NCI-H2029 (cell line): ENCODE measurements at regions not wholly inside any gene's neighbourhood (a gene's known extent, or its start where the extent isn't known, plus 50 kb on each side); places are given as distances from the start of the nearest gene placed in this dataset.
"Not testable (repeated sequence)": the region's sequence is repeated elsewhere in the genome, so short reads cannot be mapped to it uniquely, and the experiment has no call there.

ENCODE experiments used
- DNase-seq: peaks from one replicate; lab custom pipeline; 2025; lab: John Stamatoyannopoulos, UW

- no peak for DNase-seq
These were observed 520.1 kb upstream of the SYT4 start for GRCh38 chr18:43797347-43797746.

GRCh38 chr18:43800584-43800983, 523.3 kb upstream of the SYT4 start:
- peak; percentile 24 for DNase-seq

GRCh38 chr18:43805646-43806194, 528.4 kb upstream of the SYT4 start:
- DNase-seq: peak; percentile 42

- no peak for DNase-seq
These were observed 535.3 kb upstream of the SYT4 start for GRCh38 chr18:43812627-43813026.

- DNase-seq: no peak
These were observed 542.1 kb upstream of the SYT4 start for GRCh38 chr18:43819397-43819796.

DNA sequence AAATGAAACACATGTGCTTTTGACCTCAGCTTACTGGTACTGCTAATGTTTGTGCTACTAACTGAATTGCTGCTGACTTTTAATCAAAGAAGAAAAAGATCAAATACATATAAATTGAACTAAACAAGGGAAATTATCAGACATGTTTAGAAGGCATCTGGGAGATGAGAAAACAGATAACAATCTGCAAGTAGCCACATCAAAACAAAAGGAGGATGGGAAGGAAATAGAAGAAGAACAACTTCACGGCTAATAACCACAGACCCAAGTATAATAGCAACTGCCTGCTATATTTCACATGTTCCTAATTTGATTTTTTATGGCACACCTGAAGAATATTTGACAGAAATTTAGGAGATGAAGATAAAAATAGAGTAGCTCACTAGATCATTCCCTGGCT, 542.6 kb upstream of the SYT4 start:
- DNase-seq: no peak

DNA sequence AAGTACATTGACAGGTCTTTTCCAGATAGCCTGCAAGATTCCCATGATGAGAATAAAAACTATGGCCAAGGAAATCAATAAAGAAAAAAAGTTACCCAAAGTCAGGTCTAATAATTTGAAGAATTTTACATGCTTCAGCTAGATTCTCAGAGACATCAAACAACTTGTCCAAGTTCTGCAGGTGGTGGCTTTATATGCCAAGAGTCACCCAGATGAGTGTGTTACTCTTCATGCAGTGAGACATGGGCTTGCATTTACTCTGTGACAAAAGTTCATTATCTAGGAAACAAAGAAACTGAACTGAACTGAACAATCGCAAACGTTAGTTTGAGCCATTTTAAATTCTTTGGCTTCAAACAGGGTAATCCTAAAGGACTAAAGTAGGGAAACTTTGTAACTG, 548.5 kb upstream of the SYT4 start:
- no peak for DNase-seq

GRCh38 chr18:43826215-43826614, 548.9 kb upstream of the SYT4 start:
- no peak for DNase-seq

DNA sequence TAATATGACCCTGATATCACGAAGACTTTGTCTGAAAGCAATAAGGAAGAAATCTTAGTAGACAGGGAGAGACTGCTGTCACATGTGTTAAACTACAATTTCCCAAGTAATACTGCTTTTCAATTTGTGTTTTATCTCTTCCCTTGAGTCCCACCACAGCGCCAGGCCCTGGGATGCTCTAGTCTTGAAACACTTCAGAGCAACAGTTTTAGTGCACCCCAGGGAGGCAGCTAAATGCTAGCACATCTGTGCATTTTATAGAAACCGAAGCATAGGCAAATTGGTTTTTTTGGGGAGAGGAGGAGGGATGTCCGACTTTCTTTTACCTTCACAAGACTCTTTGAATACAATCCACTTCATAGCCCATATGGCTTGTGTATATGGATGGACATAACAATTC, 550.0 kb upstream of the SYT4 start:
- no peak for DNase-seq

GRCh38 chr18:43830303-43830702, 553.0 kb upstream of the SYT4 start:
- no peak for DNase-seq

DNA sequence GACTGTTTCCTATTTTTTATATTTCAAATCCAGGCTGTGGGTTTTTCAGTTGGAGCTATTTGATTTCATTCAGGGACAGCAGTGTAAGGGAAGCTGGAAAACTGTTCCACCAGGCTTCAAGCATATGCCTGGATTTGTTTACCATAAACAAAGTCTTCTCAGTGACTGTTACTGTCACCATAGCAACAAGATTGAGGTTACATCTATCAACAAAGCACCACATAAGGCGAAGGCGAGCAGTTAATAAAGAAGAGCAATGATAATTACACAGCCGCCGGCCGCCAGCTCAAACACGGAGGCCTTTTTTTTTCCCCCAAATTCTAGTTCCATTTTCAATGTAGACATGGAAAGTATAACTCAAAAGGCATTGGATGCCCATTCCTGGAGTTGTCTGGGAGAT, 553.7 kb upstream of the SYT4 start:
- DNase-seq: peak; percentile 5

DNA sequence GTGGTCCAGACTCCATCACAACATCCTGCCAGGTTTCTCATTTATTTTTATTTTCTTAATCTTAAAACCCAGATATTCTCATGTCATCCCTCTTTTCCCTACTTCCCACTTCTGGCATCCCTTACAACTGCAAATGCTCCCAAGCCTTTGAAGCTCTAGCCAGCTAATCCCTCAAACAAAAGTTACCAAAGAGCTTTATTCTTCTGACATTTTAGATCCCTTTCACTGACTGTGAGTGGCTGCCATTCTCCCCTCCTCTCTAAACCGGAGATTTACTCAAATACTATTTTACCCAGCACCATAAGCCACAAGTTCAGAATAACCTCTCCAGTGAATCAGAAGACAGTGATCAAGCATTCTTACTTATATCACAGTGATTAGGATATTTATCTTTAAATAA, 569.0 kb upstream of the SYT4 start:
- no peak for DNase-seq

DNA sequence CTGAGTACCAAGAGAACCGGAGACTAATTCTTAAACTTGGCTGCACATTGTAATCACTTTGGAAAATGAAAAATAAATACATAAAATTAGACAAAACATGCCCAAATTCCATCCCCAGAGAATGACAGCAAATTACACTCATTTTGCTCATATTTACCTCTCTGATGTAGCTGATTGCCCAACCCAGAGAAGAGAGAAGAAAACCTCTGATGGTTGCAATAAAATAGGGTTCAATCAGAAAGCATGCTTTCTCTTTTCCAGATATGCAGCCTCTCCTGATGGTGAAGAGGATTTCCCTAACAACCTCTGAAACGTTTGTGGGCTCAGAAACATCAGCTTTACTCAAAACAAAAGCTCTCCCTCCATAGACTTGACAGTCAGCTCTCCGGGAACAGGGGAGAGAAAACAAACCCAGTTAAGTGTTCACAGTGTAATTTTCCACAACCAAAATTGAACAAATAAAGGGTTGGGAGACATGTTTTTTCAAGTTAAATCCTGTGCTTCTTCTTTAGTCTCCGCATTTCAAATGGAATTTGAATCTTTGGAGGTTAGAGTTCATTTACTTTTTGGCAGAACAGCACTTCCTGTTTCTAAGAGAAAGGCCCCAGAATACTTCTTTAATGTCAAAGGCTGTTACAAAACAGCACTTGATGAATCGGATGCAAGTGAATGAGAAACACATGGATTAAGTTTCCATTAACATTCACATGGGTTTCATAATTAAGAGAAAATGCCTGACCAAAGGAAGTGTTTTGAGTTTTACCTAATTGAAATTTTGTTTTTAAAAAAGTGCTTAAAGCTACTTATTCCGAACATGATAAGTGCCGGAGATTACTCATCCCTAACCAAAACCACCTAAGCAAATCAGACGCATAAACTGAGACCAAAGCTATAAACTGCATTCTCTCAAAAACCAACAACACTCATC, 570.1 kb upstream of the SYT4 start:
- DNase-seq: no peak

- DNase-seq: not testable (repeated sequence)
These were observed 572.5 kb upstream of the SYT4 start for GRCh38 chr18:43849831-43850230.

- DNase-seq: no peak
These were observed 578.1 kb upstream of the SYT4 start for GRCh38 chr18:43855376-43855775.

- no peak for DNase-seq
These were observed 585.9 kb upstream of the SYT4 start for GRCh38 chr18:43863180-43863579.

DNA sequence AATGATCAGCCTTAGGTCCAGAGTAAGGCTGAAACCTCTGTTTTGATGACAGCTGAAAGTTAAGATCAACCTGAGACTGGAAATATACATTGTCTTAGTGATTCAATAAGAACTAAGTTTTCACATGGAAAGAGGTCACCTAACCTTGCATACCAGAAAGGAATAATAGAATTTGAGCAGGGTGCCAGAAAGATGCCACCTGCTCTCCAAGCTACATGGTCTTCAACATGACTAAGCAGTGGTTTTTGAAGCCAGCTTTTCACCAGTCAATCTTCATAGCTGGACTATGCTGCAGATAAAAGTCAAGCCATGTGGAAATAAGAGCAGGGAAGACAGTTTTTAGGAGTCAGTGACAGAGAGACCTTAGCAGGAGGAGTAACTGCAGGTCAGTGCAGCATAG, 589.4 kb upstream of the SYT4 start:
- DNase-seq: no peak

- DNase-seq: no peak
These were observed 591.3 kb upstream of the SYT4 start for GRCh38 chr18:43868497-43868995.

- DNase-seq: peak; percentile 13
These were observed 592.2 kb upstream of the SYT4 start for GRCh38 chr18:43869451-43870008.

DNA sequence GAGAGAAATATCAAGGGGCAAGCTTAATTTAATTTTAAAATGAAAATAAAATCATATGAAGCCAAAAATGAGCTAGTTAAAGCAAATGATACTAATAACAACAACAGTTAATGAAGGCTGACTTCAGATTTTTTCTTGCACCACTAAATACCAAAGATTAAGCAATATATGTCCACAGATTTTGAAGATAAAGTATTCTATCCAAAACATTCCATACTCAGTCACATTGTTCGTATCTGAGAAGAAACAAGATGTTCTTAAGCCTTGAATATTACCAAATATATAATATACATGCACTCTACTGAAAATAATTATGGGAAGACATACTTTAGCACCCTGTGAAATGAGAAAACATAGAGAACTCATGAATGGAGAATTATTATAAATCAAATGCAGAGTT, 593.3 kb upstream of the SYT4 start:
- DNase-seq: no peak

DNA sequence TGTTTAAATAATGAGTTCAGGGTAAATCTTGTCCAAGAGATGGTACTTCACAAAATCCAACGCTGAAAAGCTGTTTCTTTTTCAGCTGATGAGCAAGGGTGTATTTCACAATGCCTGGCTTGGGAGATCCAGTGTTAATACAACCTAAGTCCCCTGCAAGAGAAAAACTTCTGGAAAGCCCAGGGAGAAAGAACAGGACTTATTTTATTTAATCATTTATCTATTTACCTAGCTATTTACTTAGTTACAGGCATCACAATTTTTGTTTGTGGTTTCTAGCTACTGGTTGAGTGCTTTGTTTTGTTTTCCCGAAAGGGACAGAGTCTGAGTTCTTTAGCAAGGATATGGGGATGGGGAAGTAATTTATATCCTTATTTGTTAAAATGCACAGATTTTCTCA, 598.2 kb upstream of the SYT4 start:
- DNase-seq: no peak

- no peak for DNase-seq
These were observed 599.0 kb upstream of the SYT4 start for GRCh38 chr18:43876286-43876685.

- no peak for DNase-seq
These were observed 599.5 kb upstream of the SYT4 start for GRCh38 chr18:43876748-43877147.
